GM23248 (cell line): ENCODE measurements at regions not wholly inside any gene's neighbourhood (a gene's known extent, or its start where the extent isn't known, plus 50 kb on each side); places are given as distances from the start of the nearest gene placed in this dataset.

ENCODE experiments used
- DNase-seq: peaks from one replicate; pipeline ENCODE4 v3.0.0-alpha.2; 2015
- H2AFZ ChIP-seq: fragments of 200-600 bp; sonication (generic); 2 replicates; pipeline ENCODE4 v1.6.1; 2016; ENCODE audit warnings: antibody characterized with exemption
- H3F3A ChIP-seq: fragments of 200-600 bp; sonication (generic); 2 replicates; pipeline ENCODE4 v1.6.1; 2016; ENCODE audit warnings: mild to moderate bottlenecking, antibody characterized with exemption, mixed run types; ENCODE audit not compliant: insufficient read depth
- H3K27ac ChIP-seq: fragments of 200-600 bp; sonication (generic); 2 replicates; pipeline ENCODE4 v1.5.1; 2016; ENCODE audit warnings: mild to moderate bottlenecking
- H3K27me3 ChIP-seq: fragments of 200-600 bp; sonication (generic); replicated peaks from 2 replicates; pipeline ENCODE4 v1.6.1; 2016; ENCODE audit warnings: mild to moderate bottlenecking; ENCODE audit not compliant: insufficient read depth
- H3K36me3 ChIP-seq: fragments of 200-600 bp; sonication (generic); 2 replicates; pipeline ENCODE4 v1.6.1; 2016; ENCODE audit warnings: low read depth, mild to moderate bottlenecking
- H3K4me1 ChIP-seq: fragments of 200-600 bp; sonication (generic); 2 replicates; pipeline ENCODE4 v1.6.1; 2016; ENCODE audit warnings: mild to moderate bottlenecking; ENCODE audit not compliant: insufficient read depth
- H3K4me2 ChIP-seq: fragments of 200-600 bp; sonication (generic); one replicate; pipeline ENCODE4 v1.6.1; 2016; ENCODE audit warnings: mild to moderate bottlenecking; ENCODE audit not compliant: unreplicated experiment
- H3K4me3 ChIP-seq: fragments of 200-600 bp; sonication (generic); 2 replicates; pipeline ENCODE4 v1.5.1; 2016; ENCODE audit warnings: mild to moderate bottlenecking
- H3K79me2 ChIP-seq: fragments of 200-600 bp; sonication (generic); 2 replicates; pipeline ENCODE4 v1.6.1; 2016; ENCODE audit warnings: mild to moderate bottlenecking; ENCODE audit not compliant: insufficient read depth
- H3K9ac ChIP-seq: fragments of 200-600 bp; sonication (generic); 2 replicates; pipeline ENCODE4 v1.6.1; 2016; ENCODE audit warnings: mild to moderate bottlenecking
- H3K9me2 ChIP-seq: fragments of 200-600 bp; sonication (generic); 2 replicates; pipeline ENCODE4 v1.6.1; 2016; ENCODE audit warnings: mixed run types, mild to moderate bottlenecking, moderate library complexity; ENCODE audit not compliant: insufficient read depth
- H3K9me3 ChIP-seq: fragments of 200-600 bp; sonication (generic); one replicate; pipeline ENCODE4 v1.6.1; 2017; ENCODE audit warnings: low read depth
- H4K20me1 ChIP-seq: fragments of 200-600 bp; sonication (generic); 2 replicates; pipeline ENCODE4 v1.6.0; 2016; ENCODE audit not compliant: insufficient read depth
- EZH2 ChIP-seq: fragments of 200-600 bp; sonication (generic); IDR thresholded peaks from 2 replicates; pipeline ENCODE4 v1.6.1; 2018; ENCODE audit warnings: antibody characterized with exemption, mild to moderate bottlenecking; ENCODE audit not compliant: insufficient read depth, poor library complexity, severe bottlenecking
- EZH2phosphoT487 ChIP-seq: fragments of 200-600 bp; sonication (generic); IDR thresholded peaks from 2 replicates; pipeline ENCODE4 v1.6.1; 2018; ENCODE audit warnings: antibody characterized with exemption, moderate library complexity, mild to moderate bottlenecking, low read depth; ENCODE audit not compliant: insufficient read depth
- WGBS, 2 experiments: methylation state at CpG; one replicate each; pipeline ENCODE4 v1.1.6; 2015 to 2017; ENCODE audit warnings: low lambda C conversion rate in 2 of 2, low coverage in 1 of 2; ENCODE audit errors: missing lambda C conversion rate in 2 of 2; 5-methylcytosine and 5-hydroxymethylcytosine counted together
- in situ Hi-C: fragments of 300-500 bp; cut with MboI; formaldehyde crosslinking; loops from 2 replicates; pipeline ENCODE4 v1.15.0; 2020

DNA sequence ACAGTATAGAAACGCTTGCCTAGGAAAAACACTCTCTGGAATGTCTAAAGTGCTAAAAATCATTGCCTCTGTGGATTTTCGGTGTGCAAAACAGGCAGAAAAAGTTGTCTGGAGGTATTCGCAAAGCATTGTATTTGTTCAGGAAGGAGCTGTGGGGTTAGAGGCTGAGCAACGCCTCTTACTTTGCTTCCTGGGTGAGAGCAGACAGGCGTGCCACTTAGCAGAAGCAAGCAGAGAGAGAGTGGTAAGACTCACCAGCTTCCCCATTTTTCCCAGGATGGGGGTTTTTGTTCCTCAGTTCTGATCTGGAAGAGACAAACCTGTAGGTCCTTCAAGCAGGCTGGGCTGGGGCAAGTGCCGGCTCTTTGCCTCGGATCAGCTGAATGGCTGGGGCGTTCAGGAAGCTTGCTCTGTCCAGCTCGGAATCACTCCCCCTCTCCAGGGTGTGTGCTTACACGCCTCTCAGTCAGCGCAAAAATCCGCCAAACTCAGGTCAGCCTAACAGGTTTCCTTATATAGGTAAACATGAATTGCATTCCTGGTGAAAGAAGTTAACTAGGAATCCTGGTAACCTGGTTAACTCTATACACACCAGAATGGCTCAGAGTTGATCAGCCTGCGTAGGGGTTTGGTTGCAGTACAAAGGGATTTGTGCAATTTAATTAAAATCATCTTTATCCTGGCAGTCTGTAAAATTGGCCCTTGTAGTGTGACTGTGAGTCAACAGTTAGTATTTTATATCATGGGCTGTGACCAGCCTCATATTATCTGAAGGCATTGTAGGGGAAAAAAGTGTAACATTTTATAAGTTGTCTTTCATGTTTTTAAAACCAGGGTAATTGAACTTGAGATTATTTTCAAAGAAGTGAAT lies 213.1 kb upstream of the MID1 start:
- H3K4me2 ChIP-seq, result peak overlapping the region; percentile 93
- 2% methylated on average over 13 of the region's 13 CpGs for WGBS, 2 experiments
- peak; percentile 61 for DNase-seq

DNA sequence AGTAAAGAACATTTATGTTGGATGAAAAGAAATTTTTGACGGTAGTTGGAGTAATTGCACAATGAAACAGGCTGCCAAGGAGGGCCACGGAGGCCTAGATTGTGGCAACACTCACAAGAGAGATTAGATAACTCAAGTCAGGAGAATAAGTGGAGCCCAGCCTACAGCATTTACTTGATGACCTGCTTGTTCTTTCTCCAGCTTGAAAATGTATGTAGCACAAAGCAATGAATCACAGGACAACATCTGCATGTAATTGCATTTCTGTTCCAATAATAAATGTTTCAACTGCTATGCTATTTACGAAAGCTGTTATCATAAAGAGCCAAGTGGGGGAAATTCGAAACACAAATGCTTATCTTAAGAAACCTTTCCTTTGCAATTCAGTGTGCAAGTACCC lies 221.2 kb upstream of the MID1 start:
- Histone ChIP-seq H3K4me1 (no peaks in the 10 kb centered on the region), H3K9me2 (no peaks in the 10 kb centered on the region), H3K36me3 (no peaks in the 10 kb centered on the region), H3K9ac (no peak overlapping the region), H2AFZ (no peak overlapping the region), H3K9me3 (no peaks in the 10 kb centered on the region), H4K20me1 (no peaks in the 10 kb centered on the region), H3K79me2 (no peaks in the 10 kb centered on the region), H3K4me3 (no peak overlapping the region), H3K27ac (no peak overlapping the region), H3K27me3 (no peaks in the 10 kb centered on the region), H3F3A (no peaks in the 10 kb centered on the region), H3K4me2 (no peak overlapping the region)
- DNase-seq, result peak; percentile 23
- in situ Hi-C loops, result no loop called here
- 40 to 46% methylated on average over 4 of the region's 4 CpGs for WGBS, 2 experiments
- TF ChIP-seq EZH2, result no peak
- no peak for TF ChIP-seq EZH2phosphoT487

More for the DNA sequence above, 213.1 kb upstream of the MID1 start:
- Histone ChIP-seq H3K4me1 (0 out of 2 replicates have a peak, but pooled peaks cover 2% of the 10 kb centered on the region), H2AFZ (peak overlapping the region; percentile 88), H3F3A (peaks cover 7% of the 10 kb centered on the region; the same call in 1 of the 2 replicates), H3K27me3 (no peaks in the 10 kb centered on the region), H3K9me2 (no peaks in the 10 kb centered on the region), H3K9ac (peak overlapping the region; percentile 46), H4K20me1 (no peaks in the 10 kb centered on the region), H3K9me3 (no peaks in the 10 kb centered on the region), H3K79me2 (no peaks in the 10 kb centered on the region), H3K36me3 (no peaks in the 10 kb centered on the region), H3K27ac (no peak overlapping the region), H3K4me3 (peak overlapping the region; percentile 70)
- TF ChIP-seq EZH2phosphoT487 (no peak), EZH2 (no peak)
- in situ Hi-C loops, result no loop called here

- in situ Hi-C loops, result no loop called here
- H4K20me1 ChIP-seq, result no peaks in the 10 kb centered on the region
- H2AFZ ChIP-seq, result no peak overlapping the region
- H3K4me1 ChIP-seq, result no peaks in the 10 kb centered on the region
- no peaks in the 10 kb centered on the region for H3K9me2 ChIP-seq
- no peaks in the 10 kb centered on the region for H3K79me2 ChIP-seq
- H3K27ac ChIP-seq, result no peak overlapping the region
- no peaks in the 10 kb centered on the region for H3K27me3 ChIP-seq
- no peaks in the 10 kb centered on the region for H3K9me3 ChIP-seq
- H3K36me3 ChIP-seq, result no peaks in the 10 kb centered on the region
- H3K4me3 ChIP-seq, result no peak overlapping the region
- H3F3A ChIP-seq, result no peaks in the 10 kb centered on the region
- WGBS, 2 experiments, result 63 to 77% methylated on average over 2 to 4 of the region's 4 CpGs
- TF ChIP-seq EZH2 (no peak), EZH2phosphoT487 (no peak)
- DNase-seq, result no peak
- no peak overlapping the region for H3K9ac ChIP-seq
- no peak overlapping the region for H3K4me2 ChIP-seq
These were observed 222.3 kb upstream of the MID1 start for GRCh38 chrX:10842646-10843045.

DNA sequence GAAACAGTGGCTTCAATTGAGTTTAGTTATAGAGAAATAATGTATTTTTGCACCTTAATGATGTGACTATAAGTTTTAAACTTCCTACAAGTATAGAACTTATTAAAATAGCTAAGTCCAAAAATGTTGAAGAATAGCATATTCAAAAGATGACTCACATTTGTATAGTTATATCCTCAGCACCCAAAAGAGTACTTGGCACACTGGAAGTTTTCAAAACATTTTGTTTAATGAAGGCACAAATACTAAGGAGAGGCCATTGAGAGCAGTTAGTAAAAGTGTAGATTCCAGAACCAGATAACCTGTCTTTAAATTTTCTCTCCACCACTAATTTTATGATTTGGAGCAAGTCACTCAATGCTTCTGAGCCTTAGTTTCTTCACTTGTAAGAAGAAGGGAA lies 226.9 kb upstream of the MID1 start:
- no peak overlapping the region for H2AFZ ChIP-seq
- in situ Hi-C loops, result no loop called here
- no peak overlapping the region for H3K9ac ChIP-seq
- no peaks in the 10 kb centered on the region for H4K20me1 ChIP-seq
- no peaks in the 10 kb centered on the region for H3K27me3 ChIP-seq
- no peak overlapping the region for H3K4me3 ChIP-seq
- no peak for TF ChIP-seq EZH2
- TF ChIP-seq EZH2phosphoT487, result no peak
- no peaks in the 10 kb centered on the region for H3F3A ChIP-seq
- DNase-seq, result peak; percentile 20
- no peak overlapping the region for H3K27ac ChIP-seq
- H3K36me3 ChIP-seq, result no peaks in the 10 kb centered on the region
- H3K4me1 ChIP-seq, result no peaks in the 10 kb centered on the region
- no peak overlapping the region for H3K4me2 ChIP-seq
- H3K9me3 ChIP-seq, result no peaks in the 10 kb centered on the region
- no peaks in the 10 kb centered on the region for H3K79me2 ChIP-seq
- H3K9me2 ChIP-seq, result no peaks in the 10 kb centered on the region
